Sigmoid colon (tissue), 6 donors: ENCODE measurements at regions not wholly inside any gene's neighbourhood (a gene's known extent, or its start where the extent isn't known, plus 50 kb on each side); places are given as distances from the start of the nearest gene placed in this dataset.

ENCODE experiments used
- DNase-seq: peaks from one replicate; pipeline ENCODE4 v3.0.0-alpha.2; 2019
- H3K27ac ChIP-seq, 4 donors: fragments of 200-600 bp; sonication (generic); one replicate each; pipeline ENCODE4 v1.5.1; 2016 to 2019; ENCODE audit warnings: mild to moderate bottlenecking in 1 of 4
- H3K27me3 ChIP-seq, 3 donors: fragments of 200-600 bp; sonication (generic); one replicate each; pipeline ENCODE4 v1.5.1; 2019; ENCODE audit warnings: mild to moderate bottlenecking in 1 of 3
- H3K36me3 ChIP-seq, 4 donors: fragments of 200-600 bp; sonication (generic); one replicate each; pipeline ENCODE4 v1.5.1; 2016 to 2019
- H3K4me1 ChIP-seq, 4 donors: fragments of 200-600 bp; sonication (generic); one replicate each; pipeline ENCODE4 v1.5.1; 2017 to 2019
- H3K4me3 ChIP-seq, 4 donors: fragments of 200-600 bp; sonication (generic); one replicate each; pipeline ENCODE4 v1.5.1; 2017 to 2019; ENCODE audit warnings: mild to moderate bottlenecking in 2 of 4, moderate library complexity in 1 of 4
- H3K9me3 ChIP-seq, 4 donors: fragments of 200-600 bp in 3 of 4; sonication (generic) in 3 of 4; one replicate each; pipeline versions ENCODE4 v1.5.1 to v1.6.1; 2013 to 2019
- EP300 ChIP-seq, 4 donors: sonication (generic); formaldehyde crosslinking; IDR thresholded peaks; one replicate each; pipeline ENCODE4 v1.6.1; 2017; ENCODE audit warnings: antibody characterized with exemption in 4 of 4
- POLR2A ChIP-seq, 2 donors: fragments of 450-650 bp; IDR thresholded peaks; one replicate each; pipeline ENCODE4 v1.6.1; 2016; ENCODE audit warnings: antibody characterized with exemption in 2 of 2, mild to moderate bottlenecking in 2 of 2, moderate library complexity in 2 of 2
- POLR2AphosphoS5 ChIP-seq, 4 donors: sonication (generic); formaldehyde crosslinking; IDR thresholded peaks; one replicate each; pipeline ENCODE4 v1.6.1; 2017; ENCODE audit warnings: antibody characterized with exemption in 4 of 4
- WGBS, 2 donors: extraction: QIAGEN DNeasy Blood & Tissue Kit; methylation state at CpG; one replicate each; pipeline ENCODE4 v1.1.7; 2013; 5-methylcytosine and 5-hydroxymethylcytosine counted together
- intact Hi-C: fragments of 100-400 bp; cut with DNase I; formaldehyde crosslinking; loops from one replicate; pipeline ENCODE4 v1.15.1; 2023
- TF ChIP-seq, protein P1 (sequence below), 4 experiments: fragments of 450-650 bp in 3 of 4; fragments of 200-600 bp in 1 of 4; IDR thresholded peaks; one replicate each; pipeline ENCODE4 v1.5.1; 2016 to 2019; ENCODE audit warnings: antibody characterized with exemption in 4 of 4, mild to moderate bottlenecking in 3 of 4, moderate library complexity in 2 of 4
- donor health status: healthy with polysubstance abuse.
- donor health status: healthy.

DNA sequence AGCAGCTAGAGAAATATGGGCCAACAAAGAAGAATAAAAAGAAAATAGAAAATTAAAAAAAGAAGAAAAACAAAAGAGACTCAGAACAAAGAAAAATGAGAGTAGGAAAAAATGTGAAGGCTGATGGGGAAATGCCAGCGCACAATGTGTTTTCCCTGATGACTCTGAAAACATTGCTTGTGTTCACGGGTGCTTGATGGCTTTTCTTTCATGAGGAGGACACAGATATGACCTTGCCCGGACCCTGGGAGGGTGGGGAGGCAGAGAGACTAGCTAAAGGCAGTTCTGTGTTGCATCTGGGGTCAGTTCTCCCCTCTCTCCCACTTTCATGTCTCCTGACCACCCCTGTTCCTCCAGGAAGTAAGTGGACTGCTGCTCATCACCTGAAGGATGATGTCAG is 125.9 kb downstream of the MOBP start:
- H3K9me3 ChIP-seq = no peaks in the 10 kb centered on the region
- H3K27me3 ChIP-seq = no peaks in the 10 kb centered on the region
- WGBS, 2 donors = 58% methylated on average over 3 of the region's 3 CpGs
- no peak overlapping the region for H3K27ac ChIP-seq
- TF ChIP-seq, protein P1, sequence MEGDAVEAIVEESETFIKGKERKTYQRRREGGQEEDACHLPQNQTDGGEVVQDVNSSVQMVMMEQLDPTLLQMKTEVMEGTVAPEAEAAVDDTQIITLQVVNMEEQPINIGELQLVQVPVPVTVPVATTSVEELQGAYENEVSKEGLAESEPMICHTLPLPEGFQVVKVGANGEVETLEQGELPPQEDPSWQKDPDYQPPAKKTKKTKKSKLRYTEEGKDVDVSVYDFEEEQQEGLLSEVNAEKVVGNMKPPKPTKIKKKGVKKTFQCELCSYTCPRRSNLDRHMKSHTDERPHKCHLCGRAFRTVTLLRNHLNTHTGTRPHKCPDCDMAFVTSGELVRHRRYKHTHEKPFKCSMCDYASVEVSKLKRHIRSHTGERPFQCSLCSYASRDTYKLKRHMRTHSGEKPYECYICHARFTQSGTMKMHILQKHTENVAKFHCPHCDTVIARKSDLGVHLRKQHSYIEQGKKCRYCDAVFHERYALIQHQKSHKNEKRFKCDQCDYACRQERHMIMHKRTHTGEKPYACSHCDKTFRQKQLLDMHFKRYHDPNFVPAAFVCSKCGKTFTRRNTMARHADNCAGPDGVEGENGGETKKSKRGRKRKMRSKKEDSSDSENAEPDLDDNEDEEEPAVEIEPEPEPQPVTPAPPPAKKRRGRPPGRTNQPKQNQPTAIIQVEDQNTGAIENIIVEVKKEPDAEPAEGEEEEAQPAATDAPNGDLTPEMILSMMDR (IDR thresholded peaks at IDR 0.05) = no peak
- TF ChIP-seq EP300 (IDR thresholded peaks at IDR 0.05) (no peak), POLR2AphosphoS5 (IDR thresholded peaks at IDR 0.05) (no peak), POLR2A (IDR thresholded peaks at IDR 0.05) (no peak)
- intact Hi-C loops = no loop called here
- H3K4me3 ChIP-seq = no peak overlapping the region
- H3K4me1 ChIP-seq = no peaks in the 10 kb centered on the region
- no peaks in the 10 kb centered on the region for H3K36me3 ChIP-seq
- no peak for DNase-seq

DNA sequence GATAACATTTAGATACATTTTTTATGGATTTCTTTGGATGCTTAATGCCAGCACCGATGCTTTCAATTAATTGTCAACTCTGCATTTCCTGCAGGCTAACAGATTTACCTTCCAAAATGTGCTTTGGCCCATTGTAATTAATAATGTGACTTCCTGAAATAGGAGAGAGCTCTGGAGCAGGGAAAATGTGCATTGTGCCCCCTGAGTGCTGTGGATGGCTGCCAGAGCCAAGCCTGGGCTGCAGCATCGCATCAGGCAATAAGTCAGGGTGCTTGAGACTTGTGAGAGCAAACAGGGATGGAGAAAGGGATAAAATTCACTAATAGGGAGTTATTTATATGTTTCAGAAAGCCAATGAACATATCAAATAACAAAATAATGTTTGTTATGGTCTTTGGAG is 133.8 kb downstream of the MOBP start:
- no peak overlapping the region for H3K4me3 ChIP-seq
- TF ChIP-seq POLR2A (IDR thresholded peaks at IDR 0.05) (no peak), POLR2AphosphoS5 (IDR thresholded peaks at IDR 0.05) (no peak)
- no peaks in the 10 kb centered on the region for H3K4me1 ChIP-seq
- no peaks in the 10 kb centered on the region for H3K27me3 ChIP-seq
- intact Hi-C loops = no loop called here
- no peaks in the 10 kb centered on the region for H3K36me3 ChIP-seq
- no peak overlapping the region for H3K27ac ChIP-seq
- no peaks in the 10 kb centered on the region for H3K9me3 ChIP-seq
- no peak for DNase-seq
- WGBS, 2 donors = 42 to 57% methylated on average over 2 of the region's 2 CpGs

DNA sequence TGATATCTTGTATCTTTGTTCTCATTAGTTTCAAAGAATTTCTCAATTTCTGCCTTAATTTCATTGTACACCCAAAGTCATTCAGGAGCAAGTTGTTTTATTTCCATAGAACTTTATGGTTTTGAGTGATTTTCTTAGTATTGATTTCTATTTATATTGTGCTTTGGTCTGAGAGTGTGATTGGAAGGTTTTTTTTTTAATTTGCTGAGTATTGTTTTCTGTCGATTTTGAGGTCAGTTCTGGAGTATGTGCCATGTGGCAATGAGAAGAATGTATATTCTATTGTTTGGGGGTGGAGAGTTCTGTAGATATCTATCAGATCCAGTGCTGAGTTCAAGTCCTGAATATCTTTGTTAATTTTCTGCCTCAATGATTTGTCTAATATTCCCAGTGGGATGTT is 138.4 kb downstream of the MOBP start:
- no peak overlapping the region for H3K27ac ChIP-seq
- no peaks in the 10 kb centered on the region for H3K36me3 ChIP-seq
- intact Hi-C loops = no loop called here
- no peaks in the 10 kb centered on the region for H3K27me3 ChIP-seq
- DNase-seq = no peak
- no peak for TF ChIP-seq EP300 (IDR thresholded peaks at IDR 0.05)
- TF ChIP-seq POLR2A (IDR thresholded peaks at IDR 0.05) = no peak
- TF ChIP-seq POLR2AphosphoS5 (IDR thresholded peaks at IDR 0.05) = no peak
- TF ChIP-seq, protein P1 (IDR thresholded peaks at IDR 0.05) = no peak
- no peaks in the 10 kb centered on the region for H3K4me1 ChIP-seq
- WGBS, 2 donors = 90% methylated on average over 1 of the region's 1 CpG
- H3K9me3 ChIP-seq = no peaks in the 10 kb centered on the region
- no peak overlapping the region for H3K4me3 ChIP-seq

DNA sequence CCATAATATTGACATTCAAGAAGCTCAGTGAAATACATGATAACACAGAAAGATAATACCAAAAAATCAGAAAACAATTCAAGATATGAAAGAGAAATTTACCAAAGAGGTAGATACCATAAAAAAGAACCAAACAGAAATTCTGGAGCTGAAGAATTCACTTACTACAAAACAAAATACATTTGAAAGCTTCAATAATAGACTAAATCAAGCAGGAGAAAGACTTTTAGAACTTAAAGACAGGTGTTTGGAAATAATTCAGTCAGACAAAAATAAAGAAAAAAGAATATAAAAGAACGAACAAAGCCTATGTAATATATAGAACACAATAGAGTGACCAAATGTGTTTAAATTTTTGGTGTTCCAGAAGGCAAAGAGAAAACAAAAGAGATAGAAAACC is 158.7 kb downstream of the MOBP start:
- Histone ChIP-seq H3K4me1 (no peaks in the 10 kb centered on the region), H3K4me3 (no peak overlapping the region), H3K27me3 (no peaks in the 10 kb centered on the region), H3K9me3 (no peaks in the 10 kb centered on the region), H3K27ac (no peak overlapping the region), H3K36me3 (no peaks in the 10 kb centered on the region)
- 86 to 94% methylated on average over 1 of the region's 1 CpG for WGBS, 2 donors
- TF ChIP-seq POLR2A (IDR thresholded peaks at IDR 0.05) (no peak), EP300 (IDR thresholded peaks at IDR 0.05) (no peak), POLR2AphosphoS5 (IDR thresholded peaks at IDR 0.05) (no peak)
- TF ChIP-seq, protein P1 (IDR thresholded peaks at IDR 0.05) = no peak
- no peak for DNase-seq
- intact Hi-C loops = no loop called here

DNA sequence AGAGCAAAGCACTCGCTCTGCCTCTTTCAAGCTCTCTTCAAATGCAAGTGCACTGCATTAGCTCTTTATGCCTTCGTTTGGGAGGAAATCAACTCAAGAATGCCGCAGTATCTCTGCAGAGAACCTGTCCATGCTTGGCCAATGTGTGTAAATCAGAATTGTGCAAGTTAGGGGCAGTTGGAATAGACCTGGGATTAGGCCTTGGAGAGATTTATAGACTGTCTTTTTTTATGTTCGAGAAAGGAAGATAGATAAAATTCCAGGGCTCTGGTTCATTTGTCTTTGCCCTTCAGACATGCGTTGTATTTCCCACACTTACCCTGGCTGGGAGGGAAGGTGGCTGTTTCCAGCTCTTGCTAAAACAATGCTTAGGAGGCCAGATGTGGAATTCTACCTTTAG is 163.7 kb downstream of the MOBP start:
- Histone ChIP-seq H3K27ac (no peak overlapping the region), H3K9me3 (no peaks in the 10 kb centered on the region), H3K4me3 (no peak overlapping the region), H3K4me1 (no peaks in the 10 kb centered on the region), H3K36me3 (no peaks in the 10 kb centered on the region), H3K27me3 (no peaks in the 10 kb centered on the region)
- no peak for DNase-seq
- intact Hi-C loops = no loop called here
- TF ChIP-seq, protein P1 (IDR thresholded peaks at IDR 0.05) = no peak
- TF ChIP-seq POLR2AphosphoS5 (IDR thresholded peaks at IDR 0.05) (no peak), POLR2A (IDR thresholded peaks at IDR 0.05) (no peak), EP300 (IDR thresholded peaks at IDR 0.05) (no peak)
- 57 to 72% methylated on average over 5 of the region's 5 CpGs for WGBS, 2 donors
